H9 (cell line): ENCODE measurements at regions not wholly inside any gene's neighbourhood (a gene's known extent, or its start where the extent isn't known, plus 50 kb on each side); places are given as distances from the start of the nearest gene placed in this dataset.

ENCODE experiments used
- DNase-seq: peaks from one replicate; pipeline ENCODE4 v3.0.0-alpha.2; 2017
- H2AFZ ChIP-seq: one replicate; pipeline ENCODE4 v1.6.1; 2013; ENCODE audit warnings: mild to moderate bottlenecking, low read length, control low read depth, moderate library complexity
- H2AK5ac ChIP-seq: 2 replicates; pipeline ENCODE4 v1.6.1; 2013; ENCODE audit warnings: low read length, control low read depth, mixed read lengths; ENCODE audit not compliant: insufficient read length
- H2BK120ac ChIP-seq: one replicate; pipeline ENCODE4 v1.6.1; 2013; ENCODE audit warnings: low read depth, mild to moderate bottlenecking, low read length, control low read depth, inconsistent platforms; ENCODE audit not compliant: poor library complexity, severe bottlenecking
- H2BK12ac ChIP-seq: 2 replicates; pipeline ENCODE4 v1.6.1; 2013; ENCODE audit warnings: low read length, control low read depth, mixed read lengths, low read depth; ENCODE audit not compliant: insufficient read length
- H2BK15ac ChIP-seq: 2 replicates; pipeline ENCODE4 v1.6.1; 2013; ENCODE audit warnings: low read depth, low read length, control low read depth
- H2BK20ac ChIP-seq: one replicate; pipeline ENCODE4 v1.6.1; 2013; ENCODE audit warnings: low read depth, mild to moderate bottlenecking, low read length, control low read depth, inconsistent platforms; ENCODE audit not compliant: poor library complexity, severe bottlenecking
- H2BK5ac ChIP-seq: 2 replicates; pipeline ENCODE4 v1.6.1; 2013; ENCODE audit warnings: low read length, control low read depth, mixed read lengths; ENCODE audit not compliant: insufficient read length
- H3K14ac ChIP-seq: 2 replicates; pipeline ENCODE4 v1.6.1; 2013; ENCODE audit warnings: low read length, control low read depth; ENCODE audit not compliant: insufficient read depth
- H3K18ac ChIP-seq: 2 replicates; pipeline ENCODE4 v1.6.1; 2013; ENCODE audit warnings: low read depth, mild to moderate bottlenecking, mixed read lengths, low read length, control low read depth; ENCODE audit not compliant: insufficient read length
- H3K23ac ChIP-seq: 2 replicates; pipeline ENCODE4 v1.6.1; 2013; ENCODE audit warnings: low read length, control low read depth, mixed read lengths, low read depth; ENCODE audit not compliant: insufficient read length
- H3K23me2 ChIP-seq: 2 replicates; pipeline ENCODE4 v1.6.1; 2013; ENCODE audit warnings: low read depth, mild to moderate bottlenecking, mixed read lengths, low read length, control low read depth; ENCODE audit not compliant: insufficient read length, poor library complexity, severe bottlenecking
- H3K27ac ChIP-seq: 2 replicates; pipeline ENCODE4 v1.5.1; 2013; ENCODE audit warnings: low read length, control low read depth, mixed read lengths, low read depth; ENCODE audit not compliant: insufficient read length
- H3K27me3 ChIP-seq: 2 replicates; pipeline ENCODE4 v1.6.1; 2013; ENCODE audit warnings: low read length, control low read depth, inconsistent platforms; ENCODE audit not compliant: insufficient read depth
- H3K4ac ChIP-seq: 2 replicates; pipeline ENCODE4 v1.6.1; 2013; ENCODE audit warnings: low read depth, mild to moderate bottlenecking, control low read depth, inconsistent platforms, low read length, moderate library complexity
- H3K4me1 ChIP-seq: 2 replicates; pipeline ENCODE4 v1.6.1; 2013; ENCODE audit warnings: low read length, control low read depth, inconsistent platforms; ENCODE audit not compliant: insufficient read depth
- H3K4me2 ChIP-seq: 2 replicates; pipeline ENCODE4 v1.6.1; 2013; ENCODE audit warnings: low read length, control low read depth, mixed read lengths; ENCODE audit not compliant: insufficient read length, insufficient read depth
- H3K56ac ChIP-seq: 2 replicates; pipeline ENCODE4 v1.6.1; 2013; ENCODE audit warnings: low read depth, mild to moderate bottlenecking, mixed read lengths, low read length, control low read depth; ENCODE audit not compliant: insufficient read length
- H3K79me1 ChIP-seq: 2 replicates; pipeline ENCODE4 v1.6.1; 2013; ENCODE audit warnings: low read depth, mild to moderate bottlenecking, moderate library complexity, low read length, control low read depth, inconsistent platforms; ENCODE audit not compliant: insufficient read depth, poor library complexity, severe bottlenecking
- H3K79me2 ChIP-seq: 2 replicates; pipeline ENCODE4 v1.6.1; 2013; ENCODE audit warnings: low read length, control low read depth, inconsistent platforms; ENCODE audit not compliant: insufficient read depth
- H3K9ac ChIP-seq: 2 replicates; pipeline ENCODE4 v1.6.1; 2013; ENCODE audit warnings: low read length, control low read depth, mixed read lengths; ENCODE audit not compliant: insufficient read length; ENCODE audit errors: extremely low read depth
- H3K9me3 ChIP-seq: one replicate; pipeline ENCODE4 v1.6.1; 2013; ENCODE audit warnings: low read depth, low read length, inconsistent platforms; ENCODE audit not compliant: control insufficient read depth
- H3T11ph ChIP-seq: one replicate; pipeline ENCODE4 v1.6.1; 2013; ENCODE audit warnings: mild to moderate bottlenecking, low read length, control low read depth, inconsistent platforms
- H4K20me1 ChIP-seq: one replicate; pipeline ENCODE4 v1.6.1; 2013; ENCODE audit not compliant: control insufficient read depth, insufficient read length, insufficient read depth
- H4K5ac ChIP-seq: 2 replicates; pipeline ENCODE4 v1.6.1; 2013; ENCODE audit warnings: low read depth, mild to moderate bottlenecking, mixed read lengths, low read length, control low read depth; ENCODE audit not compliant: insufficient read length
- H4K8ac ChIP-seq: replicated peaks from 2 replicates; pipeline ENCODE4 v1.6.1; 2013; ENCODE audit warnings: low read length, control low read depth, mixed read lengths, low read depth; ENCODE audit not compliant: insufficient read length
- H4K91ac ChIP-seq: 2 replicates; pipeline ENCODE4 v1.6.1; 2013; ENCODE audit warnings: low read depth, mild to moderate bottlenecking, moderate library complexity, mixed read lengths, low read length, control low read depth; ENCODE audit not compliant: insufficient read length
- H3K27ac Mint-ChIP-seq, 3 experiments: 2 replicates in 2 of 3; 3 replicates in 1 of 3; pipeline ENCODE4 v1.8.0; 2020 to 2021; ENCODE audit warnings: mixed read lengths in 3 of 3, mild to moderate bottlenecking in 1 of 3, moderate library complexity in 1 of 3
- H3K27me3 Mint-ChIP-seq: 2 replicates; pipeline ENCODE4 v1.8.0; 2021; ENCODE audit warnings: low read depth, mild to moderate bottlenecking, moderate library complexity, mixed read lengths
- H3K36me3 Mint-ChIP-seq, 3 experiments: 2 replicates in 2 of 3; 3 replicates in 1 of 3; pipeline ENCODE4 v1.8.0; 2020 to 2021; ENCODE audit warnings: low read depth in 3 of 3, mixed read lengths in 3 of 3; ENCODE audit not compliant: insufficient read depth in 1 of 3
- H3K4me1 Mint-ChIP-seq, 2 experiments: 2 replicates each; pipeline ENCODE4 v1.8.0; 2020; ENCODE audit warnings: mixed read lengths in 2 of 2
- H3K4me3 Mint-ChIP-seq, 2 experiments: 2 replicates in 1 of 2; 3 replicates in 1 of 2; pipeline ENCODE4 v1.8.0; 2020 to 2021; ENCODE audit warnings: mild to moderate bottlenecking in 2 of 2, mixed read lengths in 2 of 2, moderate library complexity in 1 of 2
- H3K9me3 Mint-ChIP-seq, 2 experiments: 2 replicates in 1 of 2; 3 replicates in 1 of 2; pipeline ENCODE4 v1.8.0; 2020; ENCODE audit warnings: mild to moderate bottlenecking in 2 of 2, mixed read lengths in 2 of 2, moderate library complexity in 1 of 2
- WGBS: extraction: QIAGEN DNeasy Blood & Tissue Kit; methylation state at CpG from one replicate; pipeline ENCODE4 v1.1.7; 2013; ENCODE audit warnings: missing lambda C conversion rate, low lambda C conversion rate, mixed read lengths; ENCODE audit not compliant: insufficient read length; ENCODE audit errors: extremely low coverage; 5-methylcytosine and 5-hydroxymethylcytosine counted together
- TF ChIP-seq, protein P1 (sequence below): fragments of 200-600 bp; sonication (generic); conservative IDR thresholded peaks from 3 replicates; pipeline ENCODE4 v1.8.0; 2021; ENCODE audit warnings: antibody characterized with exemption, mild to moderate bottlenecking

DNA sequence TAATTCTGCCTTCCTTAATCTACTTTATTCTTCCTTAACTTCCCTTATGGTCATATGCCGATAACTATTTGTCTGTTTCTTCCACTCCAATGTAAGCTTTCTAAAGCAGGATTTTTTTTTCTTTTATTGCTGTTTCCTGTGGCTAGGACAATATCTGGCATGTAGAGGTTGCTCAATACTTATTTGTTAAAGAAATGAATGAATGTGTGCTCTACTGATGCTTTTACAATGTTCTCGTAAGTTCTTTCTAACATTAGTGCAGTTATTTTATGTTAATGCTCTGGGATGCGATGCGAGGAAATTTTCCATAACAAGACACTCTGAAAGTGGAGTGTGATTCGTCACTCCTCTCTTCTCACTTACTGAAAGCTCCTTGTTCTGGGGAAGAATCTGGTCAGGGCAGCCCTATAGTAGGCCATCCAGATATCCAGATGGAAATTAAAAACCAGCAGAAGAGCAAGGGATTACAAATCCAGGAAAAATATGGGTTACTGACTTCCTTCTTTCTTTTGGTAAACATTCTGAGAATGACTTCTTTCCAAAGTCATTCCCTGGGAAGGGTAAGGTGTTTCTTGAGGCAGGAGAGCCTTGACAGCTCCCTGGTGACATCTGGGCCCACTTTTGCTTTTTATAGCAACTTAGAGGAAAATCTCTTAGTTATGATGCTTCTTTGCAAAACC is 420.4 kb downstream of the PDCD6IP start:
- Histone ChIP-seq H3K23ac (no peak overlapping the region), H2BK12ac (no peak overlapping the region), H4K8ac (no peak overlapping the region), H4K91ac (no peak overlapping the region), H3K79me2 (no peaks in the 10 kb centered on the region), H3K27ac (no peak overlapping the region), H4K5ac (no peak overlapping the region), H2BK20ac (no peak overlapping the region), H4K20me1 (no peaks in the 10 kb centered on the region), H3K27me3 (no peaks in the 10 kb centered on the region), H3K14ac (no peak overlapping the region), H3K4me2 (no peak overlapping the region), H3K79me1 (no peaks in the 10 kb centered on the region), H2BK5ac (no peak overlapping the region), H2BK15ac (no peak overlapping the region), H3K23me2 (no peaks in the 10 kb centered on the region), H3K4ac (no peak overlapping the region), H3K56ac (no peak overlapping the region), H3K9me3 (no peaks in the 10 kb centered on the region), H3T11ph (no peak overlapping the region), H3K9ac (no peak overlapping the region), H2BK120ac (no peak overlapping the region), H3K4me1 (no peaks in the 10 kb centered on the region), H2AFZ (no peak overlapping the region), H3K18ac (no peak overlapping the region), H2AK5ac (no peak overlapping the region)
- Mint-ChIP-seq H3K36me3 (no peaks in the 10 kb centered on the region), H3K4me1 (no peaks in the 10 kb centered on the region), H3K9me3 (no peaks in the 10 kb centered on the region), H3K27me3 (no peaks in the 10 kb centered on the region; the same call in 1 of the 2 replicates), H3K27ac (no peak overlapping the region), H3K4me3 (no peak overlapping the region)
- TF ChIP-seq, protein P1, sequence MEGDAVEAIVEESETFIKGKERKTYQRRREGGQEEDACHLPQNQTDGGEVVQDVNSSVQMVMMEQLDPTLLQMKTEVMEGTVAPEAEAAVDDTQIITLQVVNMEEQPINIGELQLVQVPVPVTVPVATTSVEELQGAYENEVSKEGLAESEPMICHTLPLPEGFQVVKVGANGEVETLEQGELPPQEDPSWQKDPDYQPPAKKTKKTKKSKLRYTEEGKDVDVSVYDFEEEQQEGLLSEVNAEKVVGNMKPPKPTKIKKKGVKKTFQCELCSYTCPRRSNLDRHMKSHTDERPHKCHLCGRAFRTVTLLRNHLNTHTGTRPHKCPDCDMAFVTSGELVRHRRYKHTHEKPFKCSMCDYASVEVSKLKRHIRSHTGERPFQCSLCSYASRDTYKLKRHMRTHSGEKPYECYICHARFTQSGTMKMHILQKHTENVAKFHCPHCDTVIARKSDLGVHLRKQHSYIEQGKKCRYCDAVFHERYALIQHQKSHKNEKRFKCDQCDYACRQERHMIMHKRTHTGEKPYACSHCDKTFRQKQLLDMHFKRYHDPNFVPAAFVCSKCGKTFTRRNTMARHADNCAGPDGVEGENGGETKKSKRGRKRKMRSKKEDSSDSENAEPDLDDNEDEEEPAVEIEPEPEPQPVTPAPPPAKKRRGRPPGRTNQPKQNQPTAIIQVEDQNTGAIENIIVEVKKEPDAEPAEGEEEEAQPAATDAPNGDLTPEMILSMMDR, result no peak
- WGBS, result no CpG with 5 or more reads among the region's 5 CpGs
- no peak for DNase-seq
